H9 (cell line): ENCODE measurements at regions not wholly inside any gene's neighbourhood (a gene's known extent, or its start where the extent isn't known, plus 50 kb on each side); places are given as distances from the start of the nearest gene placed in this dataset.

ENCODE experiments used
- DNase-seq: peaks from one replicate; pipeline ENCODE4 v3.0.0-alpha.2; 2017
- H2AFZ ChIP-seq: one replicate; pipeline ENCODE4 v1.6.1; 2013; ENCODE audit warnings: mild to moderate bottlenecking, low read length, control low read depth, moderate library complexity
- H2AK5ac ChIP-seq: 2 replicates; pipeline ENCODE4 v1.6.1; 2013; ENCODE audit warnings: low read length, control low read depth, mixed read lengths; ENCODE audit not compliant: insufficient read length
- H2BK120ac ChIP-seq: one replicate; pipeline ENCODE4 v1.6.1; 2013; ENCODE audit warnings: low read depth, mild to moderate bottlenecking, low read length, control low read depth, inconsistent platforms; ENCODE audit not compliant: poor library complexity, severe bottlenecking
- H2BK12ac ChIP-seq: 2 replicates; pipeline ENCODE4 v1.6.1; 2013; ENCODE audit warnings: low read length, control low read depth, mixed read lengths, low read depth; ENCODE audit not compliant: insufficient read length
- H2BK15ac ChIP-seq: 2 replicates; pipeline ENCODE4 v1.6.1; 2013; ENCODE audit warnings: low read depth, low read length, control low read depth
- H2BK20ac ChIP-seq: one replicate; pipeline ENCODE4 v1.6.1; 2013; ENCODE audit warnings: low read depth, mild to moderate bottlenecking, low read length, control low read depth, inconsistent platforms; ENCODE audit not compliant: poor library complexity, severe bottlenecking
- H2BK5ac ChIP-seq: 2 replicates; pipeline ENCODE4 v1.6.1; 2013; ENCODE audit warnings: low read length, control low read depth, mixed read lengths; ENCODE audit not compliant: insufficient read length
- H3K14ac ChIP-seq: 2 replicates; pipeline ENCODE4 v1.6.1; 2013; ENCODE audit warnings: low read length, control low read depth; ENCODE audit not compliant: insufficient read depth
- H3K18ac ChIP-seq: 2 replicates; pipeline ENCODE4 v1.6.1; 2013; ENCODE audit warnings: low read depth, mild to moderate bottlenecking, mixed read lengths, low read length, control low read depth; ENCODE audit not compliant: insufficient read length
- H3K23ac ChIP-seq: 2 replicates; pipeline ENCODE4 v1.6.1; 2013; ENCODE audit warnings: low read length, control low read depth, mixed read lengths, low read depth; ENCODE audit not compliant: insufficient read length
- H3K23me2 ChIP-seq: 2 replicates; pipeline ENCODE4 v1.6.1; 2013; ENCODE audit warnings: low read depth, mild to moderate bottlenecking, mixed read lengths, low read length, control low read depth; ENCODE audit not compliant: insufficient read length, poor library complexity, severe bottlenecking
- H3K27ac ChIP-seq: 2 replicates; pipeline ENCODE4 v1.5.1; 2013; ENCODE audit warnings: low read length, control low read depth, mixed read lengths, low read depth; ENCODE audit not compliant: insufficient read length
- H3K27me3 ChIP-seq: 2 replicates; pipeline ENCODE4 v1.6.1; 2013; ENCODE audit warnings: low read length, control low read depth, inconsistent platforms; ENCODE audit not compliant: insufficient read depth
- H3K4ac ChIP-seq: 2 replicates; pipeline ENCODE4 v1.6.1; 2013; ENCODE audit warnings: low read depth, mild to moderate bottlenecking, control low read depth, inconsistent platforms, low read length, moderate library complexity
- H3K4me1 ChIP-seq: 2 replicates; pipeline ENCODE4 v1.6.1; 2013; ENCODE audit warnings: low read length, control low read depth, inconsistent platforms; ENCODE audit not compliant: insufficient read depth
- H3K4me2 ChIP-seq: 2 replicates; pipeline ENCODE4 v1.6.1; 2013; ENCODE audit warnings: low read length, control low read depth, mixed read lengths; ENCODE audit not compliant: insufficient read length, insufficient read depth
- H3K56ac ChIP-seq: 2 replicates; pipeline ENCODE4 v1.6.1; 2013; ENCODE audit warnings: low read depth, mild to moderate bottlenecking, mixed read lengths, low read length, control low read depth; ENCODE audit not compliant: insufficient read length
- H3K79me1 ChIP-seq: 2 replicates; pipeline ENCODE4 v1.6.1; 2013; ENCODE audit warnings: low read depth, mild to moderate bottlenecking, moderate library complexity, low read length, control low read depth, inconsistent platforms; ENCODE audit not compliant: insufficient read depth, poor library complexity, severe bottlenecking
- H3K79me2 ChIP-seq: 2 replicates; pipeline ENCODE4 v1.6.1; 2013; ENCODE audit warnings: low read length, control low read depth, inconsistent platforms; ENCODE audit not compliant: insufficient read depth
- H3K9ac ChIP-seq: 2 replicates; pipeline ENCODE4 v1.6.1; 2013; ENCODE audit warnings: low read length, control low read depth, mixed read lengths; ENCODE audit not compliant: insufficient read length; ENCODE audit errors: extremely low read depth
- H3K9me3 ChIP-seq: one replicate; pipeline ENCODE4 v1.6.1; 2013; ENCODE audit warnings: low read depth, low read length, inconsistent platforms; ENCODE audit not compliant: control insufficient read depth
- H3T11ph ChIP-seq: one replicate; pipeline ENCODE4 v1.6.1; 2013; ENCODE audit warnings: mild to moderate bottlenecking, low read length, control low read depth, inconsistent platforms
- H4K20me1 ChIP-seq: one replicate; pipeline ENCODE4 v1.6.1; 2013; ENCODE audit not compliant: control insufficient read depth, insufficient read length, insufficient read depth
- H4K5ac ChIP-seq: 2 replicates; pipeline ENCODE4 v1.6.1; 2013; ENCODE audit warnings: low read depth, mild to moderate bottlenecking, mixed read lengths, low read length, control low read depth; ENCODE audit not compliant: insufficient read length
- H4K8ac ChIP-seq: replicated peaks from 2 replicates; pipeline ENCODE4 v1.6.1; 2013; ENCODE audit warnings: low read length, control low read depth, mixed read lengths, low read depth; ENCODE audit not compliant: insufficient read length
- H4K91ac ChIP-seq: 2 replicates; pipeline ENCODE4 v1.6.1; 2013; ENCODE audit warnings: low read depth, mild to moderate bottlenecking, moderate library complexity, mixed read lengths, low read length, control low read depth; ENCODE audit not compliant: insufficient read length
- H3K27ac Mint-ChIP-seq, 3 experiments: 2 replicates in 2 of 3; 3 replicates in 1 of 3; pipeline ENCODE4 v1.8.0; 2020 to 2021; ENCODE audit warnings: mixed read lengths in 3 of 3, mild to moderate bottlenecking in 1 of 3, moderate library complexity in 1 of 3
- H3K27me3 Mint-ChIP-seq: 2 replicates; pipeline ENCODE4 v1.8.0; 2021; ENCODE audit warnings: low read depth, mild to moderate bottlenecking, moderate library complexity, mixed read lengths
- H3K36me3 Mint-ChIP-seq, 3 experiments: 2 replicates in 2 of 3; 3 replicates in 1 of 3; pipeline ENCODE4 v1.8.0; 2020 to 2021; ENCODE audit warnings: low read depth in 3 of 3, mixed read lengths in 3 of 3; ENCODE audit not compliant: insufficient read depth in 1 of 3
- H3K4me1 Mint-ChIP-seq, 2 experiments: 2 replicates each; pipeline ENCODE4 v1.8.0; 2020; ENCODE audit warnings: mixed read lengths in 2 of 2
- H3K4me3 Mint-ChIP-seq, 2 experiments: 2 replicates in 1 of 2; 3 replicates in 1 of 2; pipeline ENCODE4 v1.8.0; 2020 to 2021; ENCODE audit warnings: mild to moderate bottlenecking in 2 of 2, mixed read lengths in 2 of 2, moderate library complexity in 1 of 2
- H3K9me3 Mint-ChIP-seq, 2 experiments: 2 replicates in 1 of 2; 3 replicates in 1 of 2; pipeline ENCODE4 v1.8.0; 2020; ENCODE audit warnings: mild to moderate bottlenecking in 2 of 2, mixed read lengths in 2 of 2, moderate library complexity in 1 of 2
- WGBS: extraction: QIAGEN DNeasy Blood & Tissue Kit; methylation state at CpG from one replicate; pipeline ENCODE4 v1.1.7; 2013; ENCODE audit warnings: missing lambda C conversion rate, low lambda C conversion rate, mixed read lengths; ENCODE audit not compliant: insufficient read length; ENCODE audit errors: extremely low coverage; 5-methylcytosine and 5-hydroxymethylcytosine counted together
- TF ChIP-seq, protein P1 (sequence below): fragments of 200-600 bp; sonication (generic); conservative IDR thresholded peaks from 3 replicates; pipeline ENCODE4 v1.8.0; 2021; ENCODE audit warnings: antibody characterized with exemption, mild to moderate bottlenecking

GRCh38 chrX:828411-828959 lies 197.9 kb downstream of the SHOX start:
- no peak overlapping the region for H4K91ac ChIP-seq
- H2BK5ac ChIP-seq: no peak overlapping the region
- H3K4me3 Mint-ChIP-seq: no peak overlapping the region
- TF ChIP-seq, protein P1, sequence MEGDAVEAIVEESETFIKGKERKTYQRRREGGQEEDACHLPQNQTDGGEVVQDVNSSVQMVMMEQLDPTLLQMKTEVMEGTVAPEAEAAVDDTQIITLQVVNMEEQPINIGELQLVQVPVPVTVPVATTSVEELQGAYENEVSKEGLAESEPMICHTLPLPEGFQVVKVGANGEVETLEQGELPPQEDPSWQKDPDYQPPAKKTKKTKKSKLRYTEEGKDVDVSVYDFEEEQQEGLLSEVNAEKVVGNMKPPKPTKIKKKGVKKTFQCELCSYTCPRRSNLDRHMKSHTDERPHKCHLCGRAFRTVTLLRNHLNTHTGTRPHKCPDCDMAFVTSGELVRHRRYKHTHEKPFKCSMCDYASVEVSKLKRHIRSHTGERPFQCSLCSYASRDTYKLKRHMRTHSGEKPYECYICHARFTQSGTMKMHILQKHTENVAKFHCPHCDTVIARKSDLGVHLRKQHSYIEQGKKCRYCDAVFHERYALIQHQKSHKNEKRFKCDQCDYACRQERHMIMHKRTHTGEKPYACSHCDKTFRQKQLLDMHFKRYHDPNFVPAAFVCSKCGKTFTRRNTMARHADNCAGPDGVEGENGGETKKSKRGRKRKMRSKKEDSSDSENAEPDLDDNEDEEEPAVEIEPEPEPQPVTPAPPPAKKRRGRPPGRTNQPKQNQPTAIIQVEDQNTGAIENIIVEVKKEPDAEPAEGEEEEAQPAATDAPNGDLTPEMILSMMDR: no peak
- H3K4me2 ChIP-seq: no peak overlapping the region
- H4K5ac ChIP-seq: no peak overlapping the region
- H2BK12ac ChIP-seq: no peak overlapping the region
- H3K36me3 Mint-ChIP-seq: peaks cover 4 to 22% (median 4%) of the 10 kb centered on the region in 3 experiments; a peak in 6 of 7 replicates
- no peaks in the 10 kb centered on the region for H3K9me3 ChIP-seq
- no peak overlapping the region for H4K8ac ChIP-seq
- peak overlapping the region in 1 of 3 experiments; percentile 49; a peak in 2 of 7 replicates for H3K27ac Mint-ChIP-seq
- H3K9ac ChIP-seq: no peak overlapping the region
- no peaks in the 10 kb centered on the region; the same call in 1 of the 2 replicates for H3K4me1 ChIP-seq
- H3K23ac ChIP-seq: no peak overlapping the region
- H3T11ph ChIP-seq: no peak overlapping the region
- H2BK15ac ChIP-seq: no peak overlapping the region
- H4K20me1 ChIP-seq: no peaks in the 10 kb centered on the region
- H3K27ac ChIP-seq: no peak overlapping the region
- DNase-seq: no peak
- H2BK120ac ChIP-seq: no peak overlapping the region
- peaks cover 17 to 18% of the 10 kb centered on the region in 2 experiments for H3K9me3 Mint-ChIP-seq
- H2AFZ ChIP-seq: no peak overlapping the region
- no peak overlapping the region for H3K14ac ChIP-seq
- H3K79me1 ChIP-seq: no peaks in the 10 kb centered on the region
- no peak overlapping the region for H3K18ac ChIP-seq
- no peaks in the 10 kb centered on the region for H3K23me2 ChIP-seq
- no peak overlapping the region for H3K4ac ChIP-seq
- no CpG with 5 or more reads among the region's 8 CpGs for WGBS
- no peak overlapping the region for H2AK5ac ChIP-seq
- H3K27me3 ChIP-seq: no peaks in the 10 kb centered on the region
- H3K79me2 ChIP-seq: no peaks in the 10 kb centered on the region
- H3K4me1 Mint-ChIP-seq: peaks cover 19 to 20% of the 10 kb centered on the region in 2 experiments
- H3K27me3 Mint-ChIP-seq: peaks cover 3% of the 10 kb centered on the region
- no peak overlapping the region for H2BK20ac ChIP-seq
- H3K56ac ChIP-seq: no peak overlapping the region
